COR-L47 (cell line): ENCODE measurements at regions not wholly inside any gene's neighbourhood (a gene's known extent, or its start where the extent isn't known, plus 50 kb on each side); places are given as distances from the start of the nearest gene placed in this dataset.
"Not testable (repeated sequence)": the region's sequence is repeated elsewhere in the genome, so short reads cannot be mapped to it uniquely, and the experiment has no call there.

Experiments used
- DNase-seq: peaks from one replicate; lab custom pipeline; 2025; lab: John Stamatoyannopoulos, UW

GRCh38 chr6:112401083-112401482 lies 54.0 kb downstream of the RFPL4B start:
- DNase-seq = no peak

DNA sequence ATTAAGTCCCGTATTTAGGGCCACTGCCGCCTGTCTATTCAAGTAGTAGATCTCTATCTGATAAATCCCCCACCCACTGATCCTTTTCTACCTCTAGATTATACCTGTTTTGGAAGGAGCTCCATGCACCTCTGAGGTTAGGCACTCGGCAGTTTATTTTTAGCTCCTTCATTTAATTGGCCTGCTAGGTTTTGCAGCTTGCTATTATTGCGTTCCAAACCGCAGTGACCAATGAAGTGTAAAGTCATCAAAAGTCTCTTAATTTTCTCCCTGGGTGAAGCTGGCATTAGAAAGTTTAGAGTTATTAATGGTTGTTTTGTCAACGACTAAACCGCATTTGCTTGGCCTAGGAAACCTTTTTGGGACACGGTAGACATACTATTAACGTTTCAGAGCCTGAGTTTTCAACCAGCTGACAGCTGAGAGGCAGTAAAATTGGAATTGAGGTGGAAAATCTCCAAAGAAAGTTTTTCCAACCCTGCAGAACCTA lies 60.0 kb downstream of the RFPL4B start:
- DNase-seq = no peak

GRCh38 chr6:112408522-112408921 lies 61.4 kb downstream of the RFPL4B start:
- DNase-seq = no peak

DNA sequence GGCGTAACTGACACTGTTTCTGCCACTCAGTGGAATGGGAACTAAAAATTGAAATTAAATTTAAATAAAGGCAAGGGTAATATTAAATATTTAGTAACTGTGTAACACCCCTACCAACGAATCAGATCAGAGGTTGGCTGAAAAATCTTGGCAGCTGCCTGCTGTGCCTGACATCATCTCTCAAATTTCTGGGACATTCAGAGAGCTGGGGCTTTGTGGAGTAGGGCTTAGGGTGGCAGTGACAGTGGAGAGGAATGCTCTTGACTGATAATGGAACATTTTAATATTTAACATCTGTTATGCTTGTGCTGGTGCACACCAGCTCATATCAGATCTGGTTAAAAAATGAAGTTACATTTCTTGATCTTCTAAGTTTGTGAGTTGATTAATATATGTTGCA lies 62.2 kb downstream of the RFPL4B start:
- DNase-seq = no peak

DNA sequence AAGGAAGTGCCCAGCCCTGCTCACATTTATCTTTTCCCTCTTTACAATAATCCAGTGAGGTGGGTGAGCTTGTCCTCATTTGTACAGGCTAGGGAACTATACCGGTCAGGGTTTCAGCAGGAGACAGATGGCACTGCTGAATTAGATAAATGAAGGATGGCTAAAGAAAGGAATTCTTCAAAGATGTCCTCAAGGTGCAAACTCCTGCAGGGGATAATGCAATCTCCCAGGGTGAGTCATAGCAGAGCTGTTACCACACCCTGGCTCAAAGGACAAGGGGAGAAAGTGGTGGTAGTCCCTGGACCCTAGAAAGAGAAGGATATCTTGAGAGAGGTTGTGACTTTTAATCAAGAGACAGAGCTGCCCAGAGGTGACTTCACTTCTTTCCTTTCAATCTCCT lies 66.7 kb downstream of the RFPL4B start:
- DNase-seq = no peak

- no peak for DNase-seq
Observed at GRCh38 chr6:112415366-112415765, 68.2 kb downstream of the RFPL4B start.

- DNase-seq = no peak
Observed at GRCh38 chr6:112416866-112417265, 69.7 kb downstream of the RFPL4B start.

DNA sequence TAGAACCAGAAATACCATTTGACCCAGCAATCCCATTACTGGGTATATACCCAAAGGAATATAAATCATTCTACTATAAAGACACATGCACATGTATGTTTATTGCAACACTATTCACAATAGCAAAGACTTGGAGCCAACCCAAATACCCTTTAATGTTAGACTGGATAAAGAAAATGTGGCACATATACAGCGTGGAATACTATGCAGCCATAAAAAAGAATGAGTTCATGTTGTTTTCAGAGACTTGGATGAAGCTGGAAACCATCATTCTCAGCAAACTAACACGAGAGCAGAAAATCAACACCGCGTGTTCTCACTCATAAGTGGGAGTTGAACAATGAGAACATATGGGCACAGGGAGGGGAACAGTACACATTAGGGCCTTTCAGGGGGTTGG lies 79.9 kb downstream of the RFPL4B start:
- not testable (repeated sequence) for DNase-seq

DNA sequence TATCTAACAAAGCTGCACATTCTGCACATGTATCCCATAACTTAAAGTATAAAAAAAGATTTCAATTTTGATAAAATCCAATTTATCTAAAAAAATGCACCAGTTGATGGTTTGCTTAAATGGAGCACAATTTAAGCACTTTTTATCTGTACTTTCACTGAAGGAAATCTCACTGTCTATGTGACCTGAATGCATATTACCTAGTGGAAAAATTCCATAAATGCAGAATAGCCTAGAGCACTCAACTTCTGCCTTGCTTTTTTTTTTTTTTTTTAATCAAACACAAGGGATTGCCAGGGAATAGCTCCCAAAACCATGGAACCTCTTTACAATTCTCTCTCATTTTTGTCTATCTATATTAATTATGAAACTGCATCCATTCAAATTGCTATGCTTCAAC lies 80.4 kb downstream of the RFPL4B start:
- DNase-seq = no peak

- no peak for DNase-seq
Observed at GRCh38 chr6:112428477-112428876, 81.3 kb downstream of the RFPL4B start.

DNA sequence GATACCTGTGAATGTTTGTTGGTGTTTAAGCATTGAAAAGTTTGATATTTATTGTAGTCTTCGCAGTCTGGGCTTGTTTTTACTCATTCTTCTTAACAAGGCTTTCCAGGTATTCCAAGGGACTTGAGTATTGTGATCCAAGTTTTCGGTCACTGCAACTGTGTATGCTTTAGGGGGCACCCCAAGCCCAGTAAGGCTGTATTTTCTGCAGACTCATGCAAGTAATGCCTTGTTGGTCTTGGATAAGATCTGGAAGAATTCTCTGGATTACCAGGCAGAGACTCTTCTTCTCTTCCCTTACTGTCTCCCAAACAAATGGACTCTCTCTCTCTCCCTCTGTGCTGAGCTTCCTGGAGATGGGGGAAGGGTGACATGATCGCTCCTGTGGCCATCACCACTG lies 82.1 kb downstream of the RFPL4B start:
- peak; percentile 0 for DNase-seq

DNA sequence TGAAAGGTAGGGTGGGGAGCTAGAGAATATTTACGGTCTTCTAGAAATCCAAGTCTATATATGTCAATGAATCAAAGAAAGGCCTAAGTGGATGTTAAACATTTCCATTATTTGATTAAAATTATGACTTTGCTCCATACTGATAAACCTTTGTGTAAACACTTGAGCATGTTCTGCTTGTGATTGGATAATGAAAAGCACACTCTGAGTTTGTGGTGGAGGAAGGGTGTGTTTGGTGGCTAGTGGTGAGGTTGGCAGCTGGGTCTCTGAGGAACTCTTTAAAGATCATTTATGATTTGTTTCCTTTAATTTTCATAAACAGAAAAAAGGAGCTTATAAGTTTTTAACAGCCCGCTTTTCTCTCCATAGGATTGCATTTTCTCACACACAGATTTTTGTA lies 84.7 kb downstream of the RFPL4B start:
- no peak for DNase-seq

GRCh38 chr6:112432853-112433252 lies 85.7 kb downstream of the RFPL4B start:
- DNase-seq = no peak

- peak; percentile 0 for DNase-seq
Observed at GRCh38 chr6:112433457-112433856, 86.3 kb downstream of the RFPL4B start.

GRCh38 chr6:112434896-112435435 lies 87.8 kb downstream of the RFPL4B start:
- DNase-seq = no peak

DNA sequence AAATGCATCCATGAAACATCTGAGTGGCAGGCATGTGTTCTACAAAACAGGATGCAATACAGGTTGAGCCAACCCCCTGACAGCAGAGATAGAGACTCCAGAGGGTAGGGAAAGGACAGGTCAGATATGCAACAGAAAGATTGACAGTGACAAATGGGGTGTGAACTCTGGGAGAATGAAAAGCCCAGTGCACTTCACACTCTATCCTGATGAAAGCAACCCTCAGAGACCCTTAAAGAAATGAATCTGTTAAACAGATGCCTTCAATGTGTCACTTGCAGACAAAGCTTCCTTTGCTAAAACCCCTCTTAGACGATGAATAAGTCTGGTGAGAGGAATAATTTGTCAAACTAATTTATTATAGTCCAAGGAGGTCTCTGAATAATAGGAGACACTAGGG lies 89.9 kb downstream of the RFPL4B start:
- DNase-seq = no peak

- no peak for DNase-seq
Observed at GRCh38 chr6:112439010-112439409, 91.9 kb downstream of the RFPL4B start.

DNA sequence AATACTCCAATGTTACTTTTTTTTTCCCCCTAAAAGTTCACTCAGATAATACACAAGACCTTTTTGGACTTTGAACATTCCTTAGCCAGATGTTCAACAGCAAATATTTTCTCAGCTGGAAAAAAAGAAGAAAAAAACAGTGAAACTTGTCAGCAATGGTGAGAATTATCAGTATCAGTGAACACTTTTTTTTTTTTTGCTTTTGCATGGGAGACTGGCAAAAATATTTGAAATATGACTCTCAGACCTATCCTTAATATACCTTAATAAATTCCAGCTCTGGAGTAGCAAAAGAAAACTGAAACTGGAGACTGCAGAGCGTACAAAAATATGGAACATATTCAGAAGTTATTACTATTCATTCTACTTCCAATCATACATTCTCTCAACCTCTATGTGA lies 92.3 kb downstream of the RFPL4B start:
- DNase-seq = no peak

GRCh38 chr6:112441607-112442006 lies 94.5 kb downstream of the RFPL4B start:
- no peak for DNase-seq

DNA sequence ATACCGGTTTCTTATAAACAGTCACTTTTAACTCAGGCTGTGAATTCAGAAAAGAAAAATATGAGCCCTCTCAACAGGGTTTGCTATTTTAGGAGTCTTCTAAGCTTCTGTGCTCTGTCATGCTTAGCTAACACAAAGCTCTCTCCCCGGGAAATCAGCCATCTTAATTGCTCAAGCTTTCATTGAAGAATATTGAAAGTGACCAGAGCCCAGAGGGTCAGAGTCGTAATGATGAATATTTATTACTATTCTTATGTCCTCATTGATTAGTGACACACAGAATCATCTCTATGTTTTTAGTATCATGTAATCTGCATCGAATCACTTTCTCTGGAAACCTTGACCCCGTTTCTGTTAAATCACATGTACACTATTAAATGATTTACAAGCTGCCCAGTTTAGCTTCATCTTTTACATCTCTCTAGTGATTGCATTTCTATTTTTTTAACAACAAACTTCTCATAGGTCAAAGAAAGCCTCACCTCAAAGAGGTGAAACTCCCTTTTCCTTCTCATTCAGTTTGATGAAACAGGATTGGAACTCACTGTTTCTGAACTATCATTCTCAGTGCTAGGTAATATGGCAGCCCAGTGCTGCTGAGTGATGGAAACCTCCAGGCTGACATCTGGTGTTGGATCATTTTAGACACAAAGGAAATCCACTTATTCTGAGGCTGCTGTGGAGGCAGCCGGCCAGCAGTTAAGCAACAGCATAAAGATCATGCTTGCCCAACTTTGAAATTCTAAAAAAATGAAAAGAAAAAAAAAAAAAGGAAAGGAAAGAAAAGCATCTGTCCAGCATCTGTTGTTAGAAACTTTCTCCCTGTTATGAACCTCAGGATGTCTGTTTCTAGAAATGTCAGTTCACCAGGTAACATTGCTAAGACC lies 96.3 kb downstream of the RFPL4B start:
- no peak for DNase-seq

- DNase-seq = not testable (repeated sequence)
Observed at GRCh38 chr6:112448786-112449185, 101.7 kb downstream of the RFPL4B start.

- DNase-seq = no peak
Observed at GRCh38 chr6:112450663-112451062, 103.5 kb downstream of the RFPL4B start.

DNA sequence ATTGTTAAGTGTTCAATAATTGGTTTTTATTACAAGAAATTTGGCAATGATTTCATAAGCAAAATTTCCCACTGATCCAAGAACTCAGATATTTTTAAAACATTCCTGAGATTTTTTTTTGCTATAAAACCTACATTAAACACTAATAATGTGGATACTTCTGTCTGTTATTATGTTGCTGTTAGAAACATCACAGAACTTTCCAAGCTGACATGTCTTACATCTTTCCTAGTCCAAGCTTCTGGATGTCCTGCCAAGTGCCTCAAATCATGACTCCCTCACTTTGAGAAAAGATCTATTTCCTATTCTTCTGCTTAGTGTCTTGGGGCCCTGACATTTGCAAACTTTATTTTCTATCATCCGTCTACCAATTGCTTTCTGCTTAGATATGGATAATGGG lies 110.8 kb downstream of the RFPL4B start:
- no peak for DNase-seq
